H1 (cell line): ENCODE measurements at regions not wholly inside any gene's neighbourhood (a gene's known extent, or its start where the extent isn't known, plus 50 kb on each side); places are given as distances from the start of the nearest gene placed in this dataset.

Experiments
- ASH2L ChIP-seq: fragments of 200-600, 300-600 bp; sonication (generic); IDR thresholded peaks from one replicate; pipeline ENCODE4 v1.7.1; 2017; ENCODE audit warnings: low read length
- BRCA1 ChIP-seq: IDR thresholded peaks from 2 replicates; pipeline ENCODE4 v1.6.1; 2012; ENCODE audit warnings: low read depth, low read length, improper control_type of control experiment
- CBX8 ChIP-seq: fragments of 300-800, 300-1000 bp; sonication (generic); IDR thresholded peaks from 2 replicates; pipeline ENCODE4 v1.7.1; 2016; ENCODE audit warnings: low read depth, low read length, borderline replicate concordance
- CHD7 ChIP-seq: fragments of 300-600 bp; sonication (generic); IDR thresholded peaks from 2 replicates; pipeline ENCODE4 v1.7.1; 2012; ENCODE audit warnings: low read length, moderate library complexity, mild to moderate bottlenecking, inconsistent platforms; ENCODE audit not compliant: insufficient replicate concordance
- EGR1 ChIP-seq: IDR thresholded peaks from 2 replicates; pipeline ENCODE4 v1.6.1; 2011; ENCODE audit warnings: low read depth, low read length, borderline replicate concordance
- EP300 ChIP-seq, 2 experiments: IDR thresholded peaks; 1 replicate in 1 of 2; 2 replicates in 1 of 2; pipeline ENCODE4 v1.6.1; 2011 to 2012; ENCODE audit warnings: low read depth in 2 of 2, low read length in 2 of 2, mild to moderate bottlenecking in 2 of 2, borderline replicate concordance in 1 of 2, inconsistent platforms in 1 of 2, moderate library complexity in 1 of 2
- SP2 ChIP-seq: IDR thresholded peaks from 2 replicates; pipeline ENCODE4 v1.6.1; 2012; ENCODE audit warnings: mild to moderate bottlenecking, low read length, inconsistent platforms
- SP4 ChIP-seq: IDR thresholded peaks from 2 replicates; pipeline ENCODE4 v1.6.1; 2012; ENCODE audit warnings: low read length, inconsistent platforms
- SRF ChIP-seq: IDR thresholded peaks from 2 replicates; pipeline ENCODE4 v1.6.1; 2011; ENCODE audit warnings: mild to moderate bottlenecking, low read depth, low read length, moderate library complexity
- TEAD4 ChIP-seq: IDR thresholded peaks from 2 replicates; pipeline ENCODE4 v1.6.1; 2012; ENCODE audit warnings: low read depth, low read length, inconsistent platforms, mixed read lengths

DNA sequence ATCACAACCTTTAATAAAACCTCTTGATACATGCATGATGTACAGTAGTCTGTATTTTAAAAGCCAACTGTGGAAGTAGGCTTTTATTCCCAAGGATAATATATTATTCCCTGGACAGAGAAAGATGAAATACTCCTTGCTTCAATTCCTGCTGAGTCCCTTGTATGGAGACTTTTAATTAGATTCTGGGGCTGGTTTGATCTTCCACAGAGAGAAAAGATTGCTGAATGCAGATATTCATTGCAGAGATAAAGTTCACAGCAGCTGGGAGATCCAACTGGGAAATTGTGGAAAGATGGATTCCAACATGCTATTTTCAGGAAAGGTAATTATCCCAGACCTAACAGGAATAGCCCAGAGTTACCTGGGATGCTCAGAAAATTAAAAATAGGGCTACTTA lies 607.0 kb upstream of the HS6ST1 start (continued):
- TF ChIP-seq CHD7, result no peak
- TF ChIP-seq EGR1, result no peak
- no peak for TF ChIP-seq SP4
- no peak for TF ChIP-seq SP2
- TF ChIP-seq ASH2L, result no peak
- no peak for TF ChIP-seq BRCA1
- TF ChIP-seq TEAD4, result no peak
- no peak for TF ChIP-seq CBX8
- TF ChIP-seq SRF, result no peak
- no peak for TF ChIP-seq EP300 (IDR thresholded peaks at IDR 0.05; ENCODE audit: borderline replicate concordance in 1 of 2, low read depth in 2 of 2, low read length in 2 of 2)
